H1 (cell line): ENCODE measurements at regions not wholly inside any gene's neighbourhood (a gene's known extent, or its start where the extent isn't known, plus 50 kb on each side); places are given as distances from the start of the nearest gene placed in this dataset.

Source experiments
- CTCF ChIA-PET: fragments of 300-600 bp; sonication (Branson Sonifier 250); formaldehyde crosslinking; loops from one replicate; lab custom pipeline; 2021; ENCODE audit not compliant: partially characterized antibody; lab: Charles Lee
- POLR2A ChIA-PET: fragments of 300-600 bp; sonication (Branson Sonifier 250); formaldehyde crosslinking; loops from one replicate; lab custom pipeline; 2021; ENCODE audit warnings: inconsistent platforms; ENCODE audit not compliant: partially characterized antibody; lab: Charles Lee
- DNase-seq, 2 experiments: peaks; one replicate each; pipeline versions ENCODE4 v3.0.0 to v3.0.0-alpha.2; 2010 to 2022; ENCODE audit warnings: low spot score in 2 of 2, low read depth in 1 of 2, mixed read lengths in 1 of 2
- FAIRE-seq: peaks from 2 replicates; lab custom pipeline; 2011; peaks lifted over from hg19 to GRCh38; lab: Jason Lieb, UNC
- H2AFZ ChIP-seq: 2 replicates; pipeline ENCODE4 v1.8.1; 2012; ENCODE audit warnings: low read length, inconsistent platforms
- H2AK5ac ChIP-seq: 2 replicates; pipeline ENCODE4 v1.6.1; 2013; ENCODE audit warnings: low read depth, low read length
- H2BK120ac ChIP-seq: replicated peaks from 2 replicates; pipeline ENCODE3; 2013; ENCODE audit warnings: low read depth, low read length, inconsistent platforms
- H2BK12ac ChIP-seq: 2 replicates; pipeline ENCODE4 v1.6.1; 2013; ENCODE audit warnings: low read depth, low read length
- H2BK15ac ChIP-seq: 2 replicates; pipeline ENCODE4 v1.6.1; 2013; ENCODE audit warnings: low read length
- H2BK20ac ChIP-seq: 2 replicates; pipeline ENCODE4 v1.6.1; 2013; ENCODE audit warnings: low read length
- H2BK5ac ChIP-seq: 2 replicates; pipeline ENCODE4 v1.6.1; 2013; ENCODE audit warnings: low read depth, low read length
- H3K14ac ChIP-seq: 2 replicates; pipeline ENCODE4 v1.6.1; 2013; ENCODE audit warnings: inconsistent platforms; ENCODE audit not compliant: insufficient read length
- H3K18ac ChIP-seq: 2 replicates; pipeline ENCODE4 v1.6.1; 2013; ENCODE audit warnings: low read length; ENCODE audit errors: extremely low read depth
- H3K23ac ChIP-seq: 2 replicates; pipeline ENCODE4 v1.6.1; 2013; ENCODE audit warnings: inconsistent platforms; ENCODE audit not compliant: insufficient read length
- H3K23me2 ChIP-seq: 2 replicates; pipeline ENCODE4 v1.6.1; 2013; ENCODE audit warnings: low read depth, low read length
- H3K27ac ChIP-seq: 2 replicates; pipeline ENCODE4 v1.6.1; 2011; ENCODE audit warnings: low read depth, low read length, inconsistent platforms
- H3K27me3 ChIP-seq, 4 experiments: replicated peaks in 1 of 4; 1 replicate in 1 of 4; 2 replicates in 3 of 4; pipeline versions ENCODE4 v1.6.1 to v1.8.1; 2011 to 2013; ENCODE audit warnings: low read length in 3 of 4, mild to moderate bottlenecking in 3 of 4, inconsistent platforms in 2 of 4, mixed read lengths in 2 of 4, moderate library complexity in 1 of 4; ENCODE audit not compliant: control insufficient read depth in 3 of 4, insufficient read depth in 3 of 4; ENCODE audit errors: extremely low read depth in 1 of 4
- H3K36me3 ChIP-seq, 4 experiments: 2 replicates each; pipeline versions ENCODE4 v1.6.1 to v1.8.1; 2011 to 2013; ENCODE audit warnings: mild to moderate bottlenecking in 4 of 4, low read length in 3 of 4, moderate library complexity in 2 of 4, control low read depth in 1 of 4, inconsistent platforms in 1 of 4; ENCODE audit not compliant: insufficient read depth in 4 of 4, control insufficient read depth in 2 of 4
- H3K4ac ChIP-seq: replicated peaks from 2 replicates; pipeline ENCODE3; 2013; ENCODE audit warnings: low read length, low read depth, mixed read lengths, inconsistent platforms; ENCODE audit not compliant: insufficient read length
- H3K4me1 ChIP-seq, 4 experiments: replicated peaks in 1 of 4; 1 replicate in 1 of 4; 2 replicates in 3 of 4; pipeline versions ENCODE4 v1.6.1 to v1.8.1; 2011 to 2013; ENCODE audit warnings: low read length in 3 of 4, inconsistent platforms in 2 of 4, mixed read lengths in 1 of 4; ENCODE audit not compliant: insufficient read depth in 4 of 4, control insufficient read depth in 3 of 4
- H3K4me2 ChIP-seq, 2 experiments: 2 replicates each; pipeline versions ENCODE4 v1.6.1 to v1.8.1; 2011 to 2013; ENCODE audit warnings: low read depth in 2 of 2, low read length in 2 of 2, control low read depth in 1 of 2, inconsistent platforms in 1 of 2, mild to moderate bottlenecking in 1 of 2; ENCODE audit not compliant: insufficient read depth in 1 of 2
- H3K4me3 ChIP-seq, 4 experiments: fragments of 200-600, 300-600 bp in 1 of 4; sonication (generic), shearing (Covaris generic), sonication (Bioruptor Twin) in 1 of 4; 2 replicates each; pipeline versions ENCODE4 v1.5.1 to v1.8.1; 2011 to 2016; ENCODE audit warnings: low read length in 4 of 4, low read depth in 3 of 4, control low read depth in 2 of 4, inconsistent platforms in 2 of 4, mild to moderate bottlenecking in 2 of 4, mixed read lengths in 1 of 4, moderate library complexity in 1 of 4; ENCODE audit not compliant: insufficient read depth in 2 of 4; ENCODE audit errors: extremely low read depth in 1 of 4
- H3K56ac ChIP-seq: replicated peaks from 2 replicates; pipeline ENCODE3; 2013; ENCODE audit warnings: low read depth, mild to moderate bottlenecking, mixed read lengths, low read length, inconsistent platforms; ENCODE audit not compliant: insufficient read length
- H3K79me1 ChIP-seq: 2 replicates; pipeline ENCODE4 v1.6.1; 2013; ENCODE audit warnings: low read depth, low read length, control low read depth
- H3K79me2 ChIP-seq, 2 experiments: 2 replicates each; pipeline versions ENCODE4 v1.6.1 to v1.8.1; 2012 to 2013; ENCODE audit warnings: low read length in 2 of 2, mild to moderate bottlenecking in 2 of 2, inconsistent platforms in 1 of 2; ENCODE audit not compliant: insufficient read depth in 2 of 2, control insufficient read depth in 1 of 2
- H3K9ac ChIP-seq, 4 experiments: replicated peaks in 1 of 4; 1 replicate in 1 of 4; 2 replicates in 3 of 4; pipeline versions ENCODE4 v1.6.1 to v1.8.1; 2011 to 2013; ENCODE audit warnings: low read depth in 3 of 4, low read length in 3 of 4, control low read depth in 2 of 4, mild to moderate bottlenecking in 2 of 4, moderate library complexity in 2 of 4, inconsistent platforms in 1 of 4; ENCODE audit errors: extremely low read depth in 1 of 4
- H3K9me3 ChIP-seq, 2 experiments: 2 replicates each; pipeline versions ENCODE4 v1.6.1 to v1.8.1; 2012 to 2013; ENCODE audit warnings: mild to moderate bottlenecking in 2 of 2, moderate library complexity in 2 of 2, control low read depth in 1 of 2, inconsistent platforms in 1 of 2, low read depth in 1 of 2, low read length in 1 of 2, mixed read lengths in 1 of 2; ENCODE audit not compliant: insufficient read depth in 2 of 2
- H4K20me1 ChIP-seq, 2 experiments: replicated peaks in 1 of 2; 2 replicates each; pipeline versions ENCODE3 to v1.8.1; 2011 to 2013; ENCODE audit warnings: inconsistent platforms in 2 of 2, low read length in 2 of 2, mild to moderate bottlenecking in 1 of 2; ENCODE audit not compliant: insufficient read depth in 2 of 2, control insufficient read depth in 1 of 2
- H4K5ac ChIP-seq: 2 replicates; pipeline ENCODE4 v1.6.1; 2013; ENCODE audit warnings: low read length, low read depth, mixed read lengths, inconsistent platforms; ENCODE audit not compliant: insufficient read length
- H4K8ac ChIP-seq: 2 replicates; pipeline ENCODE4 v1.8.0; 2013; ENCODE audit warnings: mild to moderate bottlenecking, moderate library complexity, low read length, inconsistent platforms; ENCODE audit not compliant: insufficient read depth; ENCODE audit errors: extremely low read depth
- H4K91ac ChIP-seq: replicated peaks from 2 replicates; pipeline ENCODE3; 2013; ENCODE audit warnings: low read length, mixed read lengths, inconsistent platforms; ENCODE audit not compliant: insufficient read length
- CBX8 ChIP-seq: fragments of 300-800, 300-1000 bp; sonication (generic); IDR thresholded peaks from 2 replicates; pipeline ENCODE4 v1.7.1; 2016; ENCODE audit warnings: low read depth, low read length, borderline replicate concordance
- CHD1 ChIP-seq: IDR thresholded peaks from 2 replicates; pipeline ENCODE4 v1.6.1; 2012; ENCODE audit warnings: low read depth, low read length, improper control_type of control experiment
- JUND ChIP-seq: IDR thresholded peaks from 2 replicates; pipeline ENCODE4 v1.6.1; 2011; ENCODE audit warnings: mild to moderate bottlenecking, improper control_type of control experiment, low read length
- RNF2 ChIP-seq: fragments of 200-900, 300-1000 bp; sonication (generic); IDR thresholded peaks from 2 replicates; pipeline ENCODE4 v1.7.1; 2016; ENCODE audit warnings: borderline replicate concordance, low read depth, mild to moderate bottlenecking, antibody characterized with exemption, low read length; ENCODE audit not compliant: poor library complexity, severe bottlenecking; ENCODE audit errors: missing control alignments
- RXRA ChIP-seq: IDR thresholded peaks from 2 replicates; pipeline ENCODE4 v1.6.1; 2011; ENCODE audit warnings: low read depth, mild to moderate bottlenecking, low read length, moderate library complexity; ENCODE audit not compliant: insufficient read depth
- SIRT6 ChIP-seq: IDR thresholded peaks from one replicate; pipeline ENCODE4 v1.7.1; 2012; ENCODE audit warnings: low read length, inconsistent platforms
- SUZ12 ChIP-seq: fragments of 200-600 bp; sonication (generic); IDR thresholded peaks from 2 replicates; pipeline ENCODE4 v1.6.1; 2012; ENCODE audit warnings: mild to moderate bottlenecking, inconsistent platforms, low read length, moderate library complexity, mixed read lengths
- ZNF274 ChIP-seq: IDR thresholded peaks from 2 replicates; pipeline ENCODE4 v1.7.0; 2012; ENCODE audit warnings: low read length, borderline replicate concordance; ENCODE audit errors: extremely low read depth
- WGBS, 2 experiments: shearing (Covaris generic) in 1 of 2; methylation state at CpG; one replicate each; pipeline versions ENCODE4 v1.1.6 to v1.1.7; 2013 to 2015; ENCODE audit warnings: low lambda C conversion rate in 2 of 2, mixed read lengths in 2 of 2, inconsistent platforms in 1 of 2, low coverage in 1 of 2, missing lambda C conversion rate in 1 of 2; ENCODE audit not compliant: insufficient replicate concordance in 2 of 2, insufficient coverage in 1 of 2, insufficient read length in 1 of 2; ENCODE audit errors: extremely low coverage in 1 of 2, missing lambda C conversion rate in 1 of 2; 5-methylcytosine and 5-hydroxymethylcytosine counted together
- TF ChIP-seq, protein P1 (sequence below): IDR thresholded peaks from 2 replicates; pipeline ENCODE4 v1.6.1; 2012; ENCODE audit warnings: inconsistent platforms

DNA sequence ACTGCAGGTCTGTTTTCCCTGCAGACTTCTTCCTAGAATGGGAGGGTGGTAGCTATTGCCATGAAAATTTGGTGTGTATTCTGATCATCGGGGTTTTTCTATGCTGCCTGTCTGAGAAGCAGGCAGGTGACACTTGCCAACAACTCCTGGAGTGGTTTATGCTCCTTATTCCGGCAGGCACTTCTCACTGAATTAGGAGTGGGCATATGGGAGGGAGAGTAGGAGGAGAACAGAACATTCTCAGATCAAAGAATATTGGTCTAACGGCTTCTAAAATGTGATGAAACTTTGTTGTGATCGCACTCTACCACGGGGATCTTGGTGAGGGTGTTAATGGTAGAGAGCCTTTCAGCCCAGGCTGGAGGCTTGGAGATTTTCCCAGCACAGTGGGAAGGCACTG, 480.8 kb downstream of the PLCL1 start:
- Histone ChIP-seq H3K14ac (no peak overlapping the region), H2BK5ac (no peak overlapping the region), H3K79me2 (no peaks in the 10 kb centered on the region), H3K9me3 (no peaks in the 10 kb centered on the region), H3K79me1 (no peaks in the 10 kb centered on the region), H3K23me2 (no peaks in the 10 kb centered on the region; the same call in 1 of the 2 replicates), H2AFZ (no peak overlapping the region), H4K8ac (no peak overlapping the region), H3K4me2 (no peak overlapping the region), H2BK15ac (no peak overlapping the region), H2BK20ac (no peak overlapping the region), H2BK120ac (no peak overlapping the region), H3K27ac (no peak overlapping the region), H3K56ac (no peak overlapping the region), H3K27me3 (peaks cover 0 to under 1% (median 0%) of the 10 kb centered on the region in 4 experiments; a peak in 1 of 7 replicates), H3K36me3 (no peaks in the 10 kb centered on the region), H3K9ac (no peak overlapping the region), H3K4me3 (no peak overlapping the region), H3K18ac (no peak overlapping the region), H3K23ac (no peak overlapping the region), H4K5ac (no peak overlapping the region), H2AK5ac (no peak overlapping the region), H3K4ac (no peak overlapping the region), H4K20me1 (no peaks in the 10 kb centered on the region), H4K91ac (no peak overlapping the region), H2BK12ac (no peak overlapping the region), H3K4me1 (no peaks in the 10 kb centered on the region)
- DNase-seq = no peak
- TF ChIP-seq ZNF274 (no peak), RNF2 (no peak), JUND (no peak), SIRT6 (no peak), SUZ12 (no peak), RXRA (no peak), CHD1 (no peak), CBX8 (no peak)
- TF ChIP-seq, protein P1, sequence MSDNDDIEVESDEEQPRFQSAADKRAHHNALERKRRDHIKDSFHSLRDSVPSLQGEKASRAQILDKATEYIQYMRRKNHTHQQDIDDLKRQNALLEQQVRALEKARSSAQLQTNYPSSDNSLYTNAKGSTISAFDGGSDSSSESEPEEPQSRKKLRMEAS = no peak
- ChIA-PET POLR2A (no interaction called here), CTCF (interaction anchor here (1.4 to 1.7 kb wide), 2 partner anchors 9 to 156 kb away, joined by 3 to 4 read pairs; no protein-coding TSS in a partner anchor)
- 94% methylated on average over 5 of the region's 5 CpGs; no CpG with 5 or more reads in 1 of the 2 experiments for WGBS, 2 experiments
- FAIRE-seq = no peak
